ENCODE measurements at regions not wholly inside any gene's neighbourhood (a gene's known extent, or its start where the extent isn't known, plus 50 kb on each side); places are given as distances from the start of the nearest gene placed in this dataset.

DNA sequence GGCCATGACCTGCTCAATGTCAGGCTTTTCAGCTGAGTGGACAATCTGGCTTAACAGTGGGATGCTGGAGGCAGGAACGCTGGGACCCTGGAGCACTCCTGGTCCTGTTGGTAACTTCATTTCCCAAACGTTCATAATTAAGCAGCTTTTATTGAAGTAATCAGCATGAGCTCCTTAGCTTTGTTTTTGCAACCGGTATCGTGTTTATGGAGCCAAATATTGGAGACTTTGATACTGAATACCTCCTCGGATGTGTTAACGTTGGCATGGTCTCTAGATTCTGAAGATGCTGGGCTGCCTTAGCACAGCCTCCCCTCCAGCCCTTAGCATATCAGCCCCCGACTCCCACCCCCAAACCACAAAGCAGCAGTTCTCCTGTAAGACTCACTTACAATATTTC lies 60.7 kb downstream of the OSR1 start:
- intact Hi-C loops (cut with DNase I, micrococcal nuclease): no loop called here

GRCh38 chr2:19295998-19296502 lies 62.4 kb downstream of the OSR1 start:
- Histone ChIP-seq H3K4me1 (ENCODE audit: insufficient read depth, low read length) (no peaks in the 10 kb centered on the region), H3K9me3 (ENCODE audit: control insufficient read depth in 1 of 2, insufficient read depth in 1 of 2, low read length in 2 of 2) (no peaks in the 10 kb centered on the region), H3K27me3 (ENCODE audit: control insufficient read depth in 1 of 2, insufficient read depth in 2 of 2, low read length in 2 of 2) (no peaks in the 10 kb centered on the region), H3K4me3 (ENCODE audit: low read length) (no peak overlapping the region), H3K27ac (ENCODE audit: low read depth in 1 of 2, low read length in 2 of 2) (no peak overlapping the region), H3K36me3 (ENCODE audit: insufficient read depth, low read length) (no peaks in the 10 kb centered on the region)
- TF ChIP-seq, protein P1, sequence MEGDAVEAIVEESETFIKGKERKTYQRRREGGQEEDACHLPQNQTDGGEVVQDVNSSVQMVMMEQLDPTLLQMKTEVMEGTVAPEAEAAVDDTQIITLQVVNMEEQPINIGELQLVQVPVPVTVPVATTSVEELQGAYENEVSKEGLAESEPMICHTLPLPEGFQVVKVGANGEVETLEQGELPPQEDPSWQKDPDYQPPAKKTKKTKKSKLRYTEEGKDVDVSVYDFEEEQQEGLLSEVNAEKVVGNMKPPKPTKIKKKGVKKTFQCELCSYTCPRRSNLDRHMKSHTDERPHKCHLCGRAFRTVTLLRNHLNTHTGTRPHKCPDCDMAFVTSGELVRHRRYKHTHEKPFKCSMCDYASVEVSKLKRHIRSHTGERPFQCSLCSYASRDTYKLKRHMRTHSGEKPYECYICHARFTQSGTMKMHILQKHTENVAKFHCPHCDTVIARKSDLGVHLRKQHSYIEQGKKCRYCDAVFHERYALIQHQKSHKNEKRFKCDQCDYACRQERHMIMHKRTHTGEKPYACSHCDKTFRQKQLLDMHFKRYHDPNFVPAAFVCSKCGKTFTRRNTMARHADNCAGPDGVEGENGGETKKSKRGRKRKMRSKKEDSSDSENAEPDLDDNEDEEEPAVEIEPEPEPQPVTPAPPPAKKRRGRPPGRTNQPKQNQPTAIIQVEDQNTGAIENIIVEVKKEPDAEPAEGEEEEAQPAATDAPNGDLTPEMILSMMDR (IDR thresholded peaks at IDR 0.05): no peak
- Mint-ChIP-seq H3K4me3 (no peak overlapping the region), H3K36me3 (ENCODE audit: low read depth) (no peaks in the 10 kb centered on the region), H3K27me3 (no peaks in the 10 kb centered on the region), H3K4me1 (ENCODE audit: low read depth) (no peaks in the 10 kb centered on the region), H3K9me3 (no peaks in the 10 kb centered on the region), H3K27ac (no peak overlapping the region)
- POLR2A ChIA-PET: no interaction called here
- ATAC-seq (ENCODE audit: poor library complexity) (no peak), DNase-seq (no peak)
- CTCF ChIA-PET: no interaction called here
- intact Hi-C loops (cut with DNase I, micrococcal nuclease): no loop called here

More for the DNA sequence above, 60.7 kb downstream of the OSR1 start:
- TF ChIP-seq, protein P1 (IDR thresholded peaks at IDR 0.05): no peak
- Mint-ChIP-seq H3K4me1 (ENCODE audit: low read depth) (no peaks in the 10 kb centered on the region), H3K9me3 (no peaks in the 10 kb centered on the region), H3K27me3 (no peaks in the 10 kb centered on the region), H3K4me3 (no peak overlapping the region), H3K27ac (no peak overlapping the region), H3K36me3 (ENCODE audit: low read depth) (no peaks in the 10 kb centered on the region)
- no peaks in the 10 kb centered on the region for H3K9me3 ChIP-seq (ENCODE audit: control insufficient read depth in 1 of 2, insufficient read depth in 1 of 2, low read length in 2 of 2)
- no peaks in the 10 kb centered on the region for H3K36me3 ChIP-seq (ENCODE audit: insufficient read depth, low read length)
- H3K4me3 ChIP-seq (ENCODE audit: low read length): no peak overlapping the region
- DNase-seq (no peak), ATAC-seq (ENCODE audit: poor library complexity) (no peak)
- H3K4me1 ChIP-seq (ENCODE audit: insufficient read depth, low read length): no peaks in the 10 kb centered on the region
- no peaks in the 10 kb centered on the region for H3K27me3 ChIP-seq (ENCODE audit: control insufficient read depth in 1 of 2, insufficient read depth in 2 of 2, low read length in 2 of 2)
- H3K27ac ChIP-seq (ENCODE audit: low read depth in 1 of 2, low read length in 2 of 2): no peak overlapping the region
- CTCF ChIA-PET: interaction anchor here (1.0 kb wide), 1 partner anchor 21 kb away, joined by 3 read pairs; no protein-coding TSS in a partner anchor
- POLR2A ChIA-PET: no interaction called here

- Histone ChIP-seq H3K27me3 (ENCODE audit: control insufficient read depth in 1 of 2, insufficient read depth in 2 of 2, low read length in 2 of 2) (no peaks in the 10 kb centered on the region), H3K27ac (ENCODE audit: low read depth in 1 of 2, low read length in 2 of 2) (no peak overlapping the region), H3K9me3 (ENCODE audit: control insufficient read depth in 1 of 2, insufficient read depth in 1 of 2, low read length in 2 of 2) (no peaks in the 10 kb centered on the region), H3K4me3 (ENCODE audit: low read length) (no peak overlapping the region), H3K4me1 (ENCODE audit: insufficient read depth, low read length) (no peaks in the 10 kb centered on the region), H3K36me3 (ENCODE audit: insufficient read depth, low read length) (no peaks in the 10 kb centered on the region)
- H3K4me1 Mint-ChIP-seq (ENCODE audit: low read depth): no peaks in the 10 kb centered on the region
- ChIA-PET CTCF (no interaction called here), POLR2A (no interaction called here)
- no peak overlapping the region for H3K27ac Mint-ChIP-seq
- H3K4me3 Mint-ChIP-seq: no peak overlapping the region
- intact Hi-C loops (cut with DNase I, micrococcal nuclease): no loop called here
- H3K36me3 Mint-ChIP-seq (ENCODE audit: low read depth): no peaks in the 10 kb centered on the region
- TF ChIP-seq, protein P1 (IDR thresholded peaks at IDR 0.05): no peak
- no peak for DNase-seq
- H3K27me3 Mint-ChIP-seq: no peaks in the 10 kb centered on the region
- no peak for ATAC-seq (ENCODE audit: poor library complexity)
- no peaks in the 10 kb centered on the region for H3K9me3 Mint-ChIP-seq
These were observed 66.4 kb downstream of the OSR1 start for GRCh38 chr2:19292007-19292406.
